Colon (tissue), 2 donors: ENCODE measurements at regions not wholly inside any gene's neighbourhood (a gene's known extent, or its start where the extent isn't known, plus 50 kb on each side); places are given as distances from the start of the nearest gene placed in this dataset.

ENCODE experiments used
- FAIRE-seq: peaks from 2 replicates; lab custom pipeline; 2012; peaks lifted over from hg19 to GRCh38; lab: Jason Lieb, UNC
- donor health status: control.
- donor health status: control.

DNA sequence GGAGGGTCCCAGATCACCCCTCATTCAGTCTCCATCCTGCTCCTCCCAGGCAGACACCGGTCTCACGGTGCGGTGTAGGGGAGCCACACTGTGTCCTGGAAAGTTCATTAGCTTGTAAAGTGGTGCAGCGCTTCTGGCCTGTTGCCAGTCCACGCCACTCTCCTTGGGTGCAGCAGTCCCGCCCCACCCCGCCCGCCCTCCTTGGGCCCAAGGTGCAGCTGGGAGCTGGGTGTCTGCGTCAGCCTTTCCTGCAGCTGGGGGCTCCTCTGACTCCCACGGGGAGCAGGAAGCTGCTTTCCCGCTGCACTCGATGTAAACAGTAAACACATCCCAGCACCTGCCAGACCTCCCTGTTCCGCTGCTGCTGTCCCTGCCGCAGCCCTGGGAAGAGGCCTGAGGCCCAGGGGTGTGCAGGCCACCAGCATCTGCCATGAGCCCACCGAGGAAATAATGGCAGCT is 53.8 kb upstream of the ASB18 start:
- no peak for FAIRE-seq

DNA sequence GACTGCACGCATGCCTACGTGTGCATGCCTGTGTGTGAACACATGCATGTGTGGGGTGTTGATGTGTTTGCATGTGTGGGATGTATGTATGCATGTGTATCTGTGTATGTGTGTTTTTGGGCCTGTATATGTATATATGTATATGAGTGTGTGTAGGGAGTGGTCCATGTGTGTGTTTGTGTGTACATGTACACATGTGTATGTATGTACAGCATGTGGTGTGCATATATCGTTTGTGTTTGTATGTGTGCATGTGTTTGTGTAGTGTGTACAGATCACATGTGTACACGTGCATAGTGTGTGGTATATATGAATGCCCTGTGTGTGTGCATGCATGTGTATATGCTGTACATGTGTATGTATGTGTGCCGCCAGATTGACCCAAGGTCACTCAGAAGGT is 54.2 kb upstream of the ASB18 start:
- FAIRE-seq: no peak

DNA sequence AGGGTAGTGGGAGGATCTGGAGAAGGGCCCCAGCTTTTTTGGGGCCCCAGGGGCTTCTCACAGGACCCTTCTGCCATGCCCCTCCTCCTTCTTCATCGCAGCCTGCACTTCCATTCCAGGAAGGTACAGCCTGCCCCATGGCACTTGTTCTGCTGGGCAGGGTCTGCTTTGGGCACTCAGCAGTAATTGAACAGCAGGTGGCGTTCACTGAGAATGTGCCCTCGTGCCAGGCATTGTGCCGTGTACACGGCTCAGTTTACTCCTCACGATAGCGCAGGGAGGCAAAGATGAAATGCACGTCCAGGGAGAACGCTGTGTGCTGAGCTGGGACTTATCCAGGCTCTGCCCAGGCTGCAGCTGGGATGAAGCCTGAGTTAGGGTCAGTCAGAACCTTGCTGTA is 54.8 kb upstream of the ASB18 start:
- no peak for FAIRE-seq

DNA sequence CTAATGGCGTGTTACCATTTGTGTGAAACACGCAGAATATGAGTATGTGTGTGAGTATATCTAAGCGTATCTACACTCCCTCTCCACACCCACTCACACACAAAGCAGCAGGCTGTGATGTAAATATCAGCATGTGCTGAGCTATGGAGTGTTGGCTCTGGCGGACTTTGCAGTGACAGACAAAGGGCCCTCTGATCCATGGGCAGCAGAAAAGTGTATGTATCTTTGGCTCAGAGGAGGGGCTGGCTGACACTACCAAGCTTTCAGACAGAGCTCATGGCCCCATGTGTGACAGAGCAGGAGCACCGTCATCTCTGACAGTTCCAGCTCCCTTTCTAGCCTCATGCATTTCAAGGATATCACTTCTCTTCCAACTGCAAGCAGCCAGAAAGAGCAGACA is 57.2 kb upstream of the ASB18 start:
- no peak for FAIRE-seq

DNA sequence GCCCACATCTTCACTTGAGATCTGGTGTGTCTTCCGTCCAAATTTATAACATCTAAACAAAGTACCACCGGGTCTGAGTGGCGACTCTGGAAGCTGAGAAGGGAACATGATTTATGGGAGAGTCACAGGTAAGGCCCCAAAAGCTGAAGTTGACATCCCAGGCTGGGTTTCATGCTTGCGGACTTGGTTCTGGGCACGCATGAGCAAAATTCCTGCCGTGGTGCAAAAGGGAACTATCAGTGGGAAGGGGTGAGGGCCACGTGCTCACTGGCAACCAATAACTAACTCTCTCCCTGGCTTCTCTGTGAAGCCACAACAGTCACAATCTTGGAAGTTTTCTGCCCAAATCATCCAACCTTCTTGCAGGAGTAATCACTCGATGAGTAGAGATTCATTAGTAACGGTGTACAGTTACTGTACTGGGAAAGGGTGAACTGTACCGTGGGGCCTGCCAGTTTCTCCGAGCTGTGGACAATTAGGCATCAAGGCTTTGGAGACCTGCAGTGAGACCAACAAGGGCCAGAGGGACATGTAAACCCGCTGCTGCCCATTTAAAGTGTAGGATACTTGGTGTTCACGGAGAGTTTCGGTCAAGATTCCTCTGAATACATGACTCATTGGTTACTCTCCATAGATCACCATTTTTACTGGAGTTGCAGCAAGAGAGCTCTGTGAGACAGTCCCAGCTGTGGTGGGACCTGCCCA is 69.4 kb upstream of the ASB18 start:
- FAIRE-seq: no peak

DNA sequence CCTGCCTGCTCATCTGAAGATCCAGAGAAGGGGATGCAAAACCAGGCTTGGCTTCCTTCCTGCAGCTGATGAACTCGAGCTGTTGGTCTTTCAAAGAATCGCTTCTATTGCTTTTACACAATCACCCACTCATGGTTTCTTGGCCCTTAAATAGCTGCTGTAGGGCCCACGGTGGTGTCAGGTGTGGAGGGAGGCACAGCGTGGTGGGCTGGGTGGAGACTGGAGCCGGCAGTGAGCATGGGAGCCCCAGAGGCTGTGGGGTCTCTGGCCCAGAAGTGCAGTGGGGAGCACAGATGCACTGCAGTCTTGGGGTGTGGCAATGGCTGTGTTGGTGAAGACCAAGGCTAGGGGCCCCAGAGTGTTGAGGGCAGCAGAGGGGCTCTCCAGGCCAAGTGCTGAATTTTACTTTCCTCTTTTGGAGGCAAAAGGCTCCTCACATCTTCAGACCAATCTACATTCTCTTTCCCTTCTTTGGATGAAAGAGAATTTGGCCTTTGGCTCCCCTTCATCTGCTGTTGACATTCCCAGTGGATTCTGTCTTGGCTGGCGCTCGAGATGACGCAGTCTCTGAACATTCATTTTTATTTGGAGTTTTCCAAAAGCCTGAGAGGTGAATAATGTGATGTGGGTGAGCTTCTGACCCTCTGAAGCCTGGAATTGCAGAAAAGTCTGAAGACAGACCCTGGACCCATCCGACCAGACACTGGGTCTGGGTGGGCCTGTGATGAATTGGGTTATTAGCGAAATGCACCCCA is 70.1 kb upstream of the ASB18 start:
- no peak for FAIRE-seq

DNA sequence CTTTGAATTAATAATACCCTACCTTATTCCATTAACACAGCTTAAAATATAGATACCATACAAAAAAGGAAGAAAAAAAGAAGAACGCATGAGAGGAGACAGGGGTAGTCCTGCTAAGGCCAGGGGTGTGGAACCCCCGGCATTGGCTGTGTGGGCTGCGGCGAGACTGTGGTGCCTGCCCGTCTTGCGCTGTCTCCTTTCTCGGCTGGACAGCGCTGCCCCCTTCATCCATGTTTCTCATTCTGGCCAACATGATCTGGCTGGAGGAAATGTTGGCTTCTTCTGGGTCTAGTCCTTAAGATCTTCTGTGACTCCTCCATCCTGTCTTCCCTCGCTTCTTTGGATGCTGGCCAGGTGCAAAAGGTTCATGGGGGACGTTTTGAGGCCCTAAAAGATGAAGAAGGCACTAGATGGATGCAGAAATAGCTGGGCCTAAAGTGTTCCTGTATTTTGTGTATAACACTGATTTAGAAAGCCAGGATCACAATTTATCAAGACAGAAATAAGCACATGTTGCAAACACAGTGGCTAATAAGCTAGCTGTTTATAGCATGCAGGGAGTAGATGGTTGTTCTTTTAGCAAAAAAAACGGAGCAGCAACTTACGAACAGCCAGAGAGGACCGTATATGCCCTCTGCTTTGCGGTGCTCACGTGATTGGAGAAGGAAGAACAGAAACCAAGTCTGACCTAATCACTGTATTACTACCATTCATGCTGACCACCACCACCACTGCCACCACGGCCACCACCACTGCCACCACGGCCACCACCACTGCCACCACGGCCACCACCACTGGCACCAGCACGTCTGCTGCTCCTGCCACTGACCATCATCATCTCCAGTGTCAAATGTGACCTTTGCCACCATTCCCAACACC is 71.7 kb upstream of the ASB18 start:
- FAIRE-seq: no peak

DNA sequence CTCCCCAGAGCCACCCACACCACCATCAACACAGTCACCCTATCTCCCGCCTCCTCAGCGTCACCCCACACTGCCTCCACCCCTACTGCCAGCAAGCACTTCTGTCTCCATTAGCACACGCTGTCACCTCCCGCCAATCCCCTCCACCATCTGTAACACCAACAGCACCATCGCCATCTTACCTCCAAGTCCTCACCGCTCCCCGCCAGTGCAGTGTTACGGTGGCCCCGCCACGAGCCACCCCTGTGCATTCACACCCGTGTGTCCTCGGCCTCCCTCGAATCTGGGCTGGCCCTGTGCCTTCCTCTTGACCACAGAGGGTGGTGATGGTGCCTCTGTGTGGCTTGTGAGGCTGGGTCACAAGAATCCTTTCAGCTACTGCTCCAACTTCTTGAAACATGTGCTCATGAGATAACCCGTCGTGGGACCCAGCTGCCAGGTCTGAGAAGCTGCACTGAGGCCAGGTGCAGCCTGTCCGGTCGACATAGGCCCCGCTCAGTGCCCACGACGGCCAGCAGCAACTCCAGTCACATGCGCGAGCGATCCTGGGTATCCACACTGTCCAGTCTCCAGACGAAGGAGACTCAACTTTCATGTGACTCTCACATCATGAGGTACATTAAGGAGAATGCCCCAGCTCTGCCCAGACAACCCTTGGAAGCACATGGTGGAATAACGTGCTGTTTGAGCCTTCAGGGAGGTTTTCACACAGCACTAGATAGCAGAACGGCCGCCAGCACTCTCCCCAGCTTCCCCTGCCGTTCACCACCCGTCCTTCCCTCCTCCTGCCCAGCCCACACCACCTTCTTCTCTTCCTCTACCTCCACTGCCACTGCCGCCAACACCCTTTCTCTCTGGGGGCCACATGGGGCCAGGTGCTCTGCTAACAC is 72.6 kb upstream of the ASB18 start:
- FAIRE-seq: no peak

DNA sequence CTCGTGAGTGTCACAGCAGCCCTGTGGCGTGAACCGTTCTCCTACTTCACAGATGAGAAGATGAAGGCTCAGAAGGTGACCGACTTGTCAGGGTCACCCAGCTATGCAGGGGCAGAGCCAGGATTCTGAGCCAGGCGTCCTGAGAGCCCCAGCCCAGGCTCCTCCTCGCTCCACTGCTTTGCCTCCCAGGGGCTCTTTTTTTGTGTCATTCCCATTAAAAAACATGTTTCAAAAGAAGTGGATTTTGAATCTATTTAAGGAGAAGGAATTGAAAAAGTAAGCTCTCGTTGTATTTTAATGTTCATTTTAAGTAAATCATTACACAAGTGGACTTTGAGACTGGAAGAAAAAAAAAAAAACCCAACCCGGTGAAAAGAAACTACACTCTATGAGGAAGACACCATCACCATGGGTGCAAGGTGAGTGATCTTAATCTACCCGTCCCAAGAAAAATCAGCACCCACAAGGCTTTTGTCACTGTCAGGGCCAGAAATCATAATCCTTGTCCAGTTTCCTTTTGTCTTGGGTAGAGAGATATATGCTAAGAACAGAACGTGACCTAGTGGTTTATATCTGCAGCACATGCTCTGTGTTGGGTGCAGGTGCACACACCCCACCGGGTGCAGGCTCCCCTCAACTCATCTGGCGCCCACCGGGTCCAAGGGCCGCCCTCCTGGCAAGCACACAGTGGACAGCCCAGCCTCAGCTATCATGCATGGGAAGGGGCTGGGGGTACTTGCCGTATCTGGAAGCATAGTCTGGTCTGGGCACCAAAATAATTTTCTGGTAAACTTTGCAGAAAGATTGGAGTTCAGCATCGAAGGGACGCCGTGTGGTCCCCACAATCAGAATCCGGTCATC is 73.5 kb upstream of the ASB18 start:
- FAIRE-seq: no peak

DNA sequence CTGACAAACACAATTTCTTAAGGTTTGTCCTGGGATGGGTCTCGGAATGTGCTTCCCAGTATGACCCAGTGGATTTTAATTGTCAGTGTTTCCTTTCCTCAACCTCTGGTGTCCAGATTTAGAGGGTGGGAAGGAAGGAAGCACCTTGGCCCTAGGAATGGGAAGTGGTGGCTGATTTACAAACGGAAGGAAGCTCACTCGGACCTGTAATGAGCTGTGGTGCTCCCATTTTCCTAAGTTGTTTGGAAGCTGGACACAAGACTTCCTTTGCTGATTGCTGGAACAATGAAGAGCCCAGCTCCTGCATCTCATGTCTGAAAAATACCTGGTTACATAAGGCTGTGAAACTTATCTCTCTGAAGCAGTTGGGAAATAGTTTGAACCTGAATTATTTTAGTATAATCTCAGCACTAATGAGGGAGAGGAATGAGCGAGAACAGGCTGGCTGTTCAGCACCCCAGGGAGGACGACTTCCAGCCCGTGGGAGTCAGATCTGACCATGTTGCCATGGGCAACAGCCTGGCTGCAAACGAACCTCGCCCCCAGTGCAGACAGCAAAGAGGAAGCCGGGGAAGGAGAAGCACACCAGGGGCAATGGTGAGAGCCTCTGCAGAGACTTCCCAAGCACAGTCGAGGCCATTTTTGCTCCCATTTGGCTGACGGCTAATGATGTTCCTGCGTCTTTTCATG is 74.4 kb upstream of the ASB18 start:
- FAIRE-seq: no peak

DNA sequence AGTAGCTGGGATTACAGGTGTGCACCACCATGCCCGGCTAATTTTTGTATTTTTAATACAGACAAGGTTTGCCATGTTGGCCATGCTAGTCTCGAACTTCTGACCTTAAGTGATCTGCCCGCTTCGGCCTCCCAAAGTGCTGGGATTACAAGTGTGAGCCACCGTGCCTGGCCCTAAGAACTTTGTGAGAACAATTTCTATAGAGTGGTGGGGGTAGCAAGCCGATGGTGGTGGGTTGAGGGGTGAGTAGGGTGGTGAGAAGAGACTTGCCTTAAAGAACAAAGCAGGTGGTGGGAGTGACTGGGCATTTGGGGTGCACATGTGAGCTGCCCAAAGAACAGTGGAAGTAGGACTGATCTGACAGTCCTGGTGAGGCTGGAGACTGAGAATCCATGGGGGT is 76.0 kb upstream of the ASB18 start:
- FAIRE-seq: no peak

DNA sequence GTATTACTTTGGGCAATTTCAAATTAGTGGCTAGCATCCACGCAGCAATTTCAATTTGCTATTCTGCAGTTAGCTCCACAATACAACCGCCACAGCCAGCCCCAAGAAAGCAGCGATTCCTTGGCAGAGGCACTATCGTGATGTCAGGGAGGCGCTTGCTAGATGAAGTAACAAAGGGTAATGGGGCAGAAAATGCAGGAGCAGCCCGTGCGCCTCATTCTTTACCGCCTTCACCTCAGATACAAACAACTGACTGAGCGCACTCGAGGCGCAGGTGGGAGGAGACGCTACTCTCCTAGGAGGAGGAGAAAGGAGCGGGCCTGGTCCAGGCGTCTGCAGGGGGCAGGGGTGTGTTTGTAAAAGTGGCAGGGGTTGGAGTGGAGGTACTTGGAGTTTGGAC is 76.9 kb upstream of the ASB18 start:
- no peak for FAIRE-seq

DNA sequence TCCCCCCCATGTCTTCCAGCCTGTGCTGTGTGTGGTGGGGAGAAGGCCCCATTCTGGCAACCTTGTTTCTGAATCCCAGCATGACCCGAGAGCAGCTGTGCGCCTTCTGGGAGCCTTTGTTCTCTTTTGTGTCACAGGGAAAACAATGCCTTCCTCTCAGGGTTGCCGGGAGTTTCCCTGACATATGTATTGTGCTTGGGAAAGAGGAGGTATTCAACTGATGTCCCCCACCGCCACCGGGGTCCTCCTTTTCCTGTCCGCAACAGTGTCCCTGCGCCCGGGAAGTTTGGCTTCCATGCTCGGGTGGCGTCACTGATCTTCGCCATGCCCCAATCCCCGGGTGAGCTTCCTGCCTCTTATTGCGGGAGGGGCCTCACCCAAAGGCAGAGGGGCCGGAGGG is 77.5 kb upstream of the ASB18 start:
- FAIRE-seq: no peak

DNA sequence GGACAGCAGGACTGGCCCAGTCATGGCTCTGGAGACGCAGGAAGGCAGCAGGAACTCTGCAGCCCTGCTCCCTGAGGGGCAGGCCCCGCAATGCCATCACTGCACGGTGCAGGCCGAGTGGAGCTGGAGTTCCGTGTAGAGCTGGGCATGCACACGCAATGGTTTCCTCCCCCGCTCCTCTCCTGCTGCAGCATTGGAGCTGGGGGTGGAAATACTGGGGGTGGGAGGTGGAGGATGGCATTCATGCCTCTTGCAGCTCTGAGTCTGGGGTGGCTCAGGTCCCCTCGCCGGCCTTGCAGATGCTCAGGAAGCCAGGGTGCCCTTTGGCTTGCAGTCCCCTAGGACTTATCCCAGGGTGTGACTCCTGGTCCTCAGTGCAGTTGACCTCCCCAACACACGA is 78.3 kb upstream of the ASB18 start:
- no peak for FAIRE-seq

DNA sequence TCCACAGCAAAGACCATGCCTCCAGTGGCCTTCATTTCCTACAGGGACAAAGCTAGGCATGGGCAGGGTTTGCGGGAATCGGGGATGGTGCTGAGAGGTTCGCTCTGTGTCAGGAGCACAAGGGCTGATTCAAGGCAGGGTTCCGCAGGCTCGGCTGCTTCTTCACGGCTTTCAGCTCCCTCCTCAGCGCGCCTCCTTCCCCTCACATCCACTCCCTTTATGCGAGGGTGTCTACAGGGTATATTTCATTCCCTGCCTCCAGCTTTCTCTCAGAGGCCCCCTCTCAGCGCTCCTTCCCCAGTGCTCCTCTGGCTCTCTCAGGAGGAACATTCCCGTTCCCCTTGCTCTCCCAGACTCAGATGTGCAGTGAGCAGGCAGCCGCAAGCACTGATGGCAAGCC is 78.7 kb upstream of the ASB18 start:
- no peak for FAIRE-seq

DNA sequence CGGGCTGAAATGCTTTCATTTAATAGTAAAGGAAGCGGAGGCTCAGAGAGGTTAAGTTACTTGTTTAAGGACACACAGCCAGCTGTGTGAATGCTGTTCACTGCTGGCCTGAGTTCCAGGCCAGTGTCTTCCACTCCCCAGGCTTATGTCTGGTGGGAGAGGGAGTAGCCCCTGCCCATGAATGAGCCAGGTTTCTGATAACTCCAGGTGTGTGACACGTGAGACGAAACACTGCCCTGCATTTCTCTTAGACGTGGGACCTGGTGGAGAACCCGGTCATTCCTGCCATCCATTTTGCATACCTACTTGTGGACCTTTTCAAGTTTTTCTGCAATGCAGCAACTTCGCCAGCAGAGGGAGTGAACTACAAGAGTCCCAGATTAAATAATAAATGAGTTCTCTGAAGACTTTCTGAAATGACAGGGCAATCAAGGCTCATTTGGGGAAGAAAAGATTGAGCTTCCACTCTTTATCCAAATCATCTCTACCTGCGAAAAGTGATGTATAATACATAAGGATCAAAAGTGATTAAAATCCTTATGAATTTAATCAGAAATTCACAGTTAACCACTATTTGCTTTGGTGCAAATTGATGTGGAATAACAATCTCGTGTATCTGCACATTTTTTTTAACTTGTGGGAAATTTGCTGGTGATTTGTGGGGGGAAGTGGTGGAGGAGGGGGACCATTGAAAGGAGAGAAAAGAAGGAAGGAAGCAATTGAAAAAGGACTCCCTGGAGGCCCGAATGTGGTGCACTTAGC is 79.4 kb upstream of the ASB18 start:
- FAIRE-seq: no peak

DNA sequence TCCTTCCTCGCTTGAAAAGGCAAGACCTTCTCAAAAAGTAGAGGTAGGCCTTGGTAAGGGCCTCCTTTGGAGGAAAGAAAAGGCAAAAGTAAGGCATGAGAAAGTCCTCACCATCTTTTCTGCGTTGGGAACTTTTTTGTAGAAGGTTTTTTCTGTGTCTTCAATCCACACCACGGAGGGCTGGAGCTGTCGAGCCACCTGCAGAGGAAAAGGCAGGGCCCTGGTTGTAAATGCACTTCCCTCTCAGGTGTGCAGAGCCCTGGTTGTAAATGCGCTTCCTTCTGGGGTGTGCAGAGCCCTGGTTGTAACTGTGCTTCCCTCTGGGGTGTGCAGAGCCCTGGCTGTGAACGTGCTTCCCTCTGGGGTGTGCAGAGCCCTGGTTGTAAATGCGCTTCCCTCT is 80.2 kb upstream of the ASB18 start:
- no peak for FAIRE-seq

DNA sequence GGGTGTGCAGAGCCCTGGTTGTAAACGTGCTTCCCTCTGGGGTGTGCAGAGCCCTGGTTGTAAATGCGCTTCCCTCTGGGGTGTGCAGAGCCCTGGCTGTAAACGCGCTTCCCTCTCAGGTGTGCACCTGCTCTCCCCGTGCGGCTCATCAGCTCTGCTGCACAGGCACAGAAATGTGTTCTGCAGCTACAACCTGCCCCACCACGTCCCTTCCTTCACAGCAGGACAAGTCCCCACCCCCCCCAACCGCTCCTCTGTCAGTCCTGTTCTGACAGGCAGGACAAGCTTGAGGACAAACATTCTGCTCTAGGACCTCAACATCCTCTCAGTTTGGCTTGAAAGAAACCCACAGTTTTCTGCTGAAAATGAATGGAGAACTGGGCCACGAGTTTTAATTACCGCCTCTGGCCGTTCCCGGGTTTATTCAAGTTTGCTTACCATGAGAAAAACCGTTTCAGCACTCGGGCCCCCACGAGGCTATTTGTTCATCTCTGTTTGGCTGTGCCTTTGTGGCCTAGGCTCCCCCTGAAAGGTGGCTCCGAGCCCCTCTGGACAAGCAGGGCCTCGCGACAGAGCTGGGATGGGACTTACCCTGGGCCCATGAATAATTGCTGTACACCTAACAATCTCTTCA is 81.0 kb upstream of the ASB18 start:
- no peak for FAIRE-seq

DNA sequence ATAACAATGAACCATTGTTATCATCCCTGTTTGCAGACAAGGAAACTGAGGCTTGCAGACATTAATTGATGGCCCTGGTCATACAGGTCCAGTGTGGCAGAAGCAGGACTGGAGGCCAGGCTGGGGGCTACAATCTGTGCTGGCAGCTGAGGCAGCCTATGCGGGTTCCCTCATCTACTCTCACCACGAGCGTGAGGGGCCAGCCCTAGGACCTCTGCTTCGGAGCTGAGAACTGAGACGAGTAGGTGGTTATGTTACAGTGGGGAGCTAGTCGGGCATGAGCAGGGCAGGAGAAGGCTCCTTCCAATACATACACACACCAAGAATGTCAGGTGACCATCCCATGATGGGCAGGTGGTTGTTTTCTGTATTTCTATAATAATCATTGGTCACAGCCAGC is 82.2 kb upstream of the ASB18 start:
- FAIRE-seq: no peak
